T-cell (primary cell): ENCODE measurements at regions not wholly inside any gene's neighbourhood (a gene's known extent, or its start where the extent isn't known, plus 50 kb on each side); places are given as distances from the start of the nearest gene placed in this dataset.
"Not testable (repeated sequence)": the region's sequence is repeated elsewhere in the genome, so short reads cannot be mapped to it uniquely, and the experiment has no call there.

Source experiments
- ATAC-seq, 4 experiments: fragments of 200-7000 bp in 3 of 4; fragments of 150-1000 bp in 1 of 4; cut with Tn5 transposase; replicated peaks in 1 of 4; 1 replicate in 3 of 4; 2 replicates in 1 of 4; pipeline ENCODE4 v1.10.0; 2021; ENCODE audit warnings: moderate library complexity in 3 of 4, mild to moderate bottlenecking in 2 of 4, moderate number of reproducible peaks in 1 of 4
- CTCF ChIA-PET, 2 donors: fragments of 300-600 bp; sonication (Branson Sonifier 250); formaldehyde crosslinking; loops; one replicate each; lab custom pipeline; 2022; ENCODE audit warnings: antibody characterized with exemption in 2 of 2; lab: Charles Lee
- POLR2A ChIA-PET, 2 donors: fragments of 300-600 bp; sonication (Branson Sonifier 250); formaldehyde crosslinking; loops; one replicate each; lab custom pipeline; 2022; ENCODE audit warnings: antibody characterized with exemption in 2 of 2; lab: Charles Lee
- DNase-seq, 35 experiments: peaks; one replicate each; pipeline versions ENCODE4 v3.0.0 to v3.0.0-alpha.2; 2013 to 2023
- H3K27ac ChIP-seq: one replicate; pipeline ENCODE4 v1.5.1; 2013; ENCODE audit warnings: low read length
- H3K27me3 ChIP-seq, 2 experiments: replicated peaks in 1 of 2; 1 replicate in 1 of 2; 2 replicates in 1 of 2; pipeline versions ENCODE4 v1.6.1 to v1.7.0; 2013; ENCODE audit warnings: low read length in 1 of 2, mixed read lengths in 1 of 2; ENCODE audit not compliant: control insufficient read depth in 2 of 2, insufficient read depth in 2 of 2; ENCODE audit errors: extremely low read depth in 1 of 2
- H3K36me3 ChIP-seq, 2 donors: 1 replicate in 1 of 2; 2 replicates in 1 of 2; pipeline versions ENCODE4 v1.6.1 to v1.7.0; 2013; ENCODE audit warnings: low read length in 1 of 2; ENCODE audit not compliant: control insufficient read depth in 2 of 2, insufficient read depth in 1 of 2; ENCODE audit errors: extremely low read depth in 1 of 2
- H3K4me1 ChIP-seq, 2 experiments: 1 replicate in 1 of 2; 2 replicates in 1 of 2; pipeline versions ENCODE4 v1.6.1 to v1.7.0; 2013; ENCODE audit warnings: low read length in 2 of 2, mixed read lengths in 1 of 2; ENCODE audit not compliant: insufficient read depth in 2 of 2, control insufficient read depth in 1 of 2; ENCODE audit errors: extremely low read depth in 1 of 2
- H3K4me3 ChIP-seq, 2 donors: 1 replicate in 1 of 2; 2 replicates in 1 of 2; pipeline versions ENCODE4 v1.5.1 to v1.7.0; 2013; ENCODE audit warnings: mild to moderate bottlenecking in 2 of 2, low read length in 1 of 2, moderate library complexity in 1 of 2; ENCODE audit not compliant: control insufficient read depth in 1 of 2; ENCODE audit errors: extremely low read depth in 1 of 2
- H3K9me3 ChIP-seq: 2 replicates; pipeline ENCODE4 v1.7.0; 2013
- H3K27ac Mint-ChIP-seq, 2 donors: one replicate each; pipeline ENCODE4 v1.8.0; 2020 to 2021; ENCODE audit warnings: mild to moderate bottlenecking in 2 of 2, mixed read lengths in 2 of 2
- H3K27me3 Mint-ChIP-seq, 2 donors: one replicate each; pipeline ENCODE4 v1.8.0; 2021 to 2022; ENCODE audit warnings: mixed read lengths in 2 of 2
- H3K36me3 Mint-ChIP-seq: one replicate; pipeline ENCODE4 v1.8.0; 2021; ENCODE audit warnings: mixed read lengths
- H3K4me1 Mint-ChIP-seq, 3 donors: one replicate each; pipeline ENCODE4 v1.8.0; 2020 to 2022; ENCODE audit warnings: mixed read lengths in 3 of 3, mild to moderate bottlenecking in 1 of 3
- H3K4me3 Mint-ChIP-seq, 3 donors: one replicate each; pipeline ENCODE4 v1.8.0; 2020 to 2022; ENCODE audit warnings: mild to moderate bottlenecking in 3 of 3, mixed read lengths in 3 of 3, moderate library complexity in 3 of 3
- H3K9me3 Mint-ChIP-seq, 3 donors: one replicate each; pipeline ENCODE4 v1.8.0; 2020 to 2022; ENCODE audit warnings: mixed read lengths in 3 of 3
- WGBS: methylation state at CpG from one replicate; pipeline ENCODE4 v1.1.5; 2013; ENCODE audit warnings: missing lambda C conversion rate; ENCODE audit not compliant: insufficient coverage; 5-methylcytosine and 5-hydroxymethylcytosine counted together

DNA sequence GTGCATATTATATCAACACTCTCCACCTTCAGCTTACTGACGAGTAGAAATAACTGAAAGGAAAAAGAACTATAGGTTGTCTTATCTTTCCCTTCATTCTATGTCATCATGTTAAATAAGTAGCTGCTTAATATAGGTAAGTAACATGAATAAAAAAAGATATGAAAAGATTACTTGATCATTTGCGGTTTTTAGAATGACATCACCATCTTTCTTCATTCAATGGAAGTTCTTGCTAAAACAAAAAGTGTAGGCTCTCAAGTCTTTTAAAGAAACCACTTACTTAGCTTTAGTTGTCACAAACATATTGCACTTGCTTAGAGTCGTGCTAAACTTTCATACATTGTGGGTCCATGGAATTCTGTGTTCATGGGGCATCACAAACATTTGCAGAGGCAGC lies 331.1 kb upstream of the DEPDC1 start:
- Mint-ChIP-seq H3K36me3 (no peaks in the 10 kb centered on the region), H3K4me3 (no peak overlapping the region), H3K27ac (no peak overlapping the region), H3K4me1 (no peaks in the 10 kb centered on the region), H3K27me3 (no peaks in the 10 kb centered on the region), H3K9me3 (peaks cover 16 to 27% (median 21%) of the 10 kb centered on the region in 3 donors)
- Histone ChIP-seq H3K4me1 (no peaks in the 10 kb centered on the region), H3K4me3 (no peak overlapping the region), H3K27ac (no peak overlapping the region), H3K9me3 (no peaks in the 10 kb centered on the region), H3K36me3 (no peaks in the 10 kb centered on the region), H3K27me3 (no peaks in the 10 kb centered on the region)
- no peak for ATAC-seq
- ChIA-PET CTCF (interaction anchor here in 1 of 2 donors (1.1 kb wide), 1 partner anchor 19 kb away, joined by 3 read pairs; no protein-coding TSS in a partner anchor), POLR2A (no interaction called here)
- no peak for DNase-seq
- 0% methylated on average over 1 of the region's 3 CpGs for WGBS

DNA sequence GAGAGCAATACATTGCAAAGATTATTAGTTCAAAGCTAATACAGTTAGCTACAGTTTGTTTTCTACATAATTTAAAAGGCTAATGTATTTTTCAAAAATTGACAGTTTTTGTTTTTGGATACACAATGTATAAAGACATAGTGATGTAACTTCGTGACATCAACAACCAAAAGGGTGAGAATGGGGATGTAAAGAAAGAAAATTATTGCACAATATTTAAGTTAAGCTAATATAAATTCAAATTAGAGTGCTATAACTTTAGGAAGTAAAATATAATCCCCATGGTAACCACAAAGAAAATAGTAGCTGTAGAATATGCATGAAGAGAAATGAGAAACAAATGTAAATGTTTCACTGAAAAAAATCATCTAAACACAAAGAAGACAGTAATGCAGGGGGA lies 334.4 kb upstream of the DEPDC1 start:
- Mint-ChIP-seq H3K36me3 (no peaks in the 10 kb centered on the region), H3K27me3 (no peaks in the 10 kb centered on the region), H3K9me3 (peaks cover 8 to 24% (median 23%) of the 10 kb centered on the region in 3 donors), H3K27ac (no peak overlapping the region), H3K4me3 (no peak overlapping the region), H3K4me1 (no peaks in the 10 kb centered on the region)
- CTCF ChIA-PET = no interaction called here
- H3K9me3 ChIP-seq = no peaks in the 10 kb centered on the region
- no peak for DNase-seq
- no peaks in the 10 kb centered on the region for H3K27me3 ChIP-seq
- POLR2A ChIA-PET = no interaction called here
- no peak for ATAC-seq
- no CpG with 5 or more reads among the region's 1 CpG for WGBS
- H3K36me3 ChIP-seq = no peaks in the 10 kb centered on the region
- no peaks in the 10 kb centered on the region for H3K4me1 ChIP-seq
- no peak overlapping the region for H3K4me3 ChIP-seq
- H3K27ac ChIP-seq = no peak overlapping the region

DNA sequence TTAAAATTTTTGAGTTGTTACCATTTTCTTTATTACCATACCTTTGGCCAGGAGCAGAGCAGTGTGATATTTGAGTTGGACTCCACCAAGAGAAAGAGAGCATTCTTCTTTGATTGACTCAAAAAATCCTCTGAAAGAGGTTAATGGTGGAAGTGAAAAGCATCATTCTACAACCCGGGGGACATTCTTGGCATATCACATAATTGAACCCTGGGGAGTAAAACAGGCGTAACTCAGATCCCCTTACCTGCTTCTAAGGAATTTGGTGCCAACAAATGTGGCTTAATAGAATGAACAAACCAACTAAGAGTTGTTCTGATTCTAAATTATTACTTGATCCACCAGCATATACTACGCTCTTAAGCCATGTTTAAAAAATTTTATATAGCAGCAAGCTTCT lies 351.1 kb upstream of the DEPDC1 start:
- POLR2A ChIA-PET = no interaction called here
- H3K4me1 ChIP-seq = no peaks in the 10 kb centered on the region
- no peak overlapping the region for H3K4me3 Mint-ChIP-seq
- no peaks in the 10 kb centered on the region for H3K4me1 Mint-ChIP-seq
- H3K36me3 ChIP-seq = no peaks in the 10 kb centered on the region
- H3K4me3 ChIP-seq = no peak overlapping the region
- H3K27ac Mint-ChIP-seq = no peak overlapping the region
- DNase-seq (no peak), ATAC-seq (no peak)
- CTCF ChIA-PET = no interaction called here
- H3K27me3 Mint-ChIP-seq = no peaks in the 10 kb centered on the region
- H3K27me3 ChIP-seq = no peaks in the 10 kb centered on the region
- WGBS = no CpG with 5 or more reads among the region's 3 CpGs
- H3K9me3 ChIP-seq = no peaks in the 10 kb centered on the region
- peaks cover 10 to 18% (median 16%) of the 10 kb centered on the region in 3 donors for H3K9me3 Mint-ChIP-seq
- H3K36me3 Mint-ChIP-seq = no peaks in the 10 kb centered on the region
- no peak overlapping the region for H3K27ac ChIP-seq

DNA sequence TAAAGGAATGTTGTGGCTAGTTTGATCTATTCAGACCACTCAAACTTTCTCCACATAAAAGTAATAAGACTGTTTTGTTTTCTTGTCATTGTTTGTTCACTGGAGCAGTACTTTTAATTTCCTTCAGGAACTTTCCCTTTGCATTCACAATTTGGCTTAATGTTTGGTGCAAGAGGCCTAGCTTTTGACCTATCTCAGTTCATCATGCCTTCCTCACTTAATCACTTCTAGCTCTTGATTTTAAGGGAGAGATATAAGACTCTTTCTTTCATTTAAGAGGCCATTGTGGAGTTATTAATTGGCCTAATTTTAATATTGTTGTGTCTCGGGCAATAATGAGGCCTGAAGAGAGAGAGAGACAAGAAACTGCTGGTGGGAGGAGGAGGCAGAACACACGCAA lies 371.7 kb upstream of the DEPDC1 start:
- no CpG with 5 or more reads among the region's 2 CpGs for WGBS
- ChIA-PET CTCF (no interaction called here), POLR2A (interaction anchor here in 1 of 2 donors (0.7 kb wide), 1 partner anchor 188 kb away, joined by 11 read pairs; no protein-coding TSS in a partner anchor)
- Mint-ChIP-seq H3K9me3 (peaks cover 7 to 23% (median 10%) of the 10 kb centered on the region in 3 donors), H3K27me3 (no peaks in the 10 kb centered on the region), H3K4me1 (no peaks in the 10 kb centered on the region), H3K27ac (no peak overlapping the region), H3K4me3 (no peak overlapping the region), H3K36me3 (no peaks in the 10 kb centered on the region)
- H3K27ac ChIP-seq = no peak overlapping the region
- DNase-seq (no peak), ATAC-seq (no peak)
- H3K4me1 ChIP-seq = no peaks in the 10 kb centered on the region
- no peaks in the 10 kb centered on the region for H3K9me3 ChIP-seq
- no peak overlapping the region for H3K4me3 ChIP-seq
- H3K36me3 ChIP-seq = no peaks in the 10 kb centered on the region
- no peaks in the 10 kb centered on the region for H3K27me3 ChIP-seq

DNA sequence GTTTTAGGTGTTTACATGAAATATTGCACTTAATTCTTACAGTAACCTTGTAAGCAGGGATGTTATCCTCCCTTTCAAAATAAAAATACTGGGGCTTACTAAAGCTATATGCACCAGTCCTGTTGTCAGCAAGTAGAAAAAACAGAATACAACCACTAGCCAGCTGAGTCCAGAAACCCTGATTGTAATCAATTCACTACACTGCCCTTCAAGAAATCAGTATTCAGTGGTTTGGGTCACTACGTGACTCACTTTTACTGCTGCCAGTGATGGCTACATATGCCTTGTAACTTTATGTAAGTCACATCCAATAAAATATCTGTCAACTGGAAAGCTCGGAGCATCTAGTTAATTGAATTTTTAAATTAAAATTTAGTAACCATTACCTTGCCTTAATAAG lies 376.3 kb upstream of the DEPDC1 start:
- POLR2A ChIA-PET = no interaction called here
- no CpG with 5 or more reads among the region's 2 CpGs for WGBS
- CTCF ChIA-PET = no interaction called here

DNA sequence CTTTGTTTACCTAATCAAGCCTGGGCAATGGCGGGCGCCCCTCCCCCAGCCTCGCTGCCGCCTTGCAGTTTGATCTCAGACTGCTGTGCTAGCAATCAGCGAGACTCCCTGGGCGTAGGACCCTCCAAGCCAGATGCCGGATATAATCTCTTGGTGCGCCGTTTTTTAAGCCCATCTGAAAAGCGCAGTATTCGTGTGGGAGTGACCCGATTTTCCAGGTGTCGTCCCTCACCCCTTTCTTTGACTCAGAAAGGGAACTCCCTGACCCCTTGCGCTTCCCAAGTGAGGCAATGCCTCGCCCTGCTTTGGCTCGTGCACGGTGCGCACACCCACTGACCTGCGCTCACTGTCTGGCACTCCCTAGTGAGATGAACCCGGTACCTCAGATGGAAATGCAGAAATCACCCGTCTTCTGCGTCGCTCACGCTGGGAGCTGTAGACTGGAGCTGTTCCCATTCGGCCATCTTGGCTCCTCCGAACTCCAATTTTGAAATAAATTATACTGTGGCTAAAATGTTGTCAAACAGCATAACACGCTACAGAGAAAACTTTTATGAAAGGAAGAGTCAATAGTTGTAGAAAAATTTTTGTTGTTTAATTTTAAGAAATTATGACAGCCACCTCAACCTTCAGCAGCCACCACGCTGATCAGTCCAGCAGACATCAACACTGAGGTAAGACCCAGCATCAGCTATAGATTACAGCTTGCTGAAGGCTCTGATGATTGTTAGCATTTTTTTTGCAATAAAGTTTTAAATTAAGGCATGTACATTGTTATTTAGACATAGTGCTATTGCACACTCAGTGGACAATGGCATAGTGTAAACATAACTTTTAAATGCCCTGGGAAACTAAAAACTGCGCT lies 384.7 kb upstream of the DEPDC1 start:
- H3K4me3 Mint-ChIP-seq, H3K4me1 Mint-ChIP-seq, H3K27ac ChIP-seq, ATAC-seq, DNase-seq, H3K4me1 ChIP-seq, H3K36me3 ChIP-seq, CTCF ChIA-PET, H3K9me3 Mint-ChIP-seq, H3K27me3 Mint-ChIP-seq, H3K27ac Mint-ChIP-seq, H3K4me3 ChIP-seq, H3K9me3 ChIP-seq, H3K36me3 Mint-ChIP-seq, POLR2A ChIA-PET, H3K27me3 ChIP-seq: not testable (repeated sequence)
- 81% methylated on average over 12 of the region's 29 CpGs for WGBS

More for the DNA sequence above, 376.3 kb upstream of the DEPDC1 start:
- Mint-ChIP-seq H3K27ac (no peak overlapping the region), H3K9me3 (peaks cover 0 to 21% (median 5%) of the 10 kb centered on the region in 3 donors), H3K4me1 (no peaks in the 10 kb centered on the region), H3K4me3 (no peak overlapping the region), H3K27me3 (no peaks in the 10 kb centered on the region), H3K36me3 (no peaks in the 10 kb centered on the region)
- Histone ChIP-seq H3K27me3 (no peaks in the 10 kb centered on the region), H3K4me3 (no peak overlapping the region), H3K9me3 (no peaks in the 10 kb centered on the region), H3K4me1 (no peaks in the 10 kb centered on the region), H3K27ac (no peak overlapping the region), H3K36me3 (no peaks in the 10 kb centered on the region)
- ATAC-seq = no peak
- DNase-seq = no peak
